ENCODE measurements at regions not wholly inside any gene's neighbourhood (a gene's known extent, or its start where the extent isn't known, plus 50 kb on each side); places are given as distances from the start of the nearest gene placed in this dataset.

GRCh38 chr6:18663011-18663410 lies 275.9 kb downstream of the RNF144B start:
- H3K4me3 ChIP-seq (replicated peaks in 1 of 3; ENCODE audit: insufficient read depth in 1 of 3, low read depth in 1 of 3, low read length in 3 of 3) = no peak overlapping the region
- H3K79me2 ChIP-seq (ENCODE audit: control insufficient read depth, insufficient read depth, low read length) = no peaks in the 10 kb centered on the region
- no peaks in the 10 kb centered on the region for H3K4me1 ChIP-seq (ENCODE audit: control insufficient read depth, extremely low read depth, insufficient read depth, low read length)
- H3K27me3 ChIP-seq (ENCODE audit: control insufficient read depth in 2 of 2, insufficient read depth in 2 of 2, low read length in 2 of 2) = no peaks in the 10 kb centered on the region
- FAIRE-seq (no peak), DNase-seq (ENCODE audit: low read depth, low spot score) (no peak)
- no peak for TF ChIP-seq FOS (IDR thresholded peaks at IDR 0.05; ENCODE audit: borderline replicate concordance, insufficient read depth, low read length)
- TF ChIP-seq EZH2 (IDR thresholded peaks at IDR 0.05; ENCODE audit: borderline replicate concordance, low read depth, low read length, severe bottlenecking) = no peak
- no peak for TF ChIP-seq MAX (IDR thresholded peaks at IDR 0.05; ENCODE audit: insufficient read depth, insufficient read length)
- TF ChIP-seq POLR2A (IDR thresholded peaks at IDR 0.05; ENCODE audit: low read depth, low read length) = no peak
- TF ChIP-seq JUN (IDR thresholded peaks at IDR 0.05; ENCODE audit: borderline replicate concordance, insufficient read depth, insufficient read length, low read depth) = no peak
- no peak for TF ChIP-seq CTCF (IDR thresholded peaks at IDR 0.05; ENCODE audit: extremely low read depth in 1 of 2, insufficient read depth in 1 of 2, low read depth in 1 of 2, low read length in 2 of 2)
- TF ChIP-seq POLR2AphosphoS5 (IDR thresholded peaks at IDR 0.05; ENCODE audit: insufficient read depth, low read depth, low read length) = no peak
- H3K9ac ChIP-seq (replicated peaks; ENCODE audit: extremely low read depth, insufficient read depth, low read length) = no peak overlapping the region
- ChIA-PET POLR2A (no interaction called here), CTCF (interaction anchor here (0.6 kb wide), 1 partner anchor 117 kb away, joined by 3 read pairs; no protein-coding TSS in a partner anchor)
- H3K4me2 ChIP-seq (ENCODE audit: insufficient read depth, low read length) = no peak overlapping the region
- H3K27ac ChIP-seq (ENCODE audit: insufficient read depth, low read depth, low read length) = no peak overlapping the region
- intact Hi-C loops (cut with micrococcal nuclease) (no loop called here), dilution Hi-C loops (cut with MboI; ENCODE audit: extremely low pct_ligation_motif_present, low sequenced_read_pairs) (no loop called here)
- H4K20me1 ChIP-seq (replicated peaks; ENCODE audit: control insufficient read depth, extremely low read depth, insufficient read depth, low read length) = no peaks in the 10 kb centered on the region
- no TSS peak for BruUV-seq (replicated peaks)
- H2AFZ ChIP-seq (ENCODE audit: low read depth, low read length) = no peak overlapping the region
- no peaks in the 10 kb centered on the region for H3K9me3 ChIP-seq (replicated peaks; ENCODE audit: control insufficient read depth, insufficient read depth, low read length)
- no peaks in the 10 kb centered on the region for H3K36me3 ChIP-seq (ENCODE audit: control insufficient read depth in 2 of 2, extremely low read depth in 1 of 2, insufficient read depth in 2 of 2, low read length in 2 of 2)
- H3K9me1 ChIP-seq (replicated peaks; ENCODE audit: control insufficient read depth, extremely low read depth, insufficient read depth, low read length) = no peaks in the 10 kb centered on the region

Measured in endothelial cell of umbilical vein (primary cell).